HEK293T (cell line): ENCODE measurements at regions not wholly inside any gene's neighbourhood (a gene's known extent, or its start where the extent isn't known, plus 50 kb on each side); places are given as distances from the start of the nearest gene placed in this dataset.

ENCODE experiments used
- BHLHE40 ChIP-seq: fragments of 450-650 bp; IDR thresholded peaks from 2 replicates; pipeline ENCODE4 v1.6.1; 2016; ENCODE audit warnings: mild to moderate bottlenecking, moderate library complexity, borderline replicate concordance
- CTBP1 ChIP-seq: fragments of 450-650 bp; IDR thresholded peaks from 2 replicates; pipeline ENCODE4 v1.6.1; 2016; ENCODE audit warnings: borderline replicate concordance
- FOXM1 ChIP-seq: fragments of 450-650 bp; IDR thresholded peaks from 2 replicates; pipeline ENCODE4 v1.6.1; 2017; ENCODE audit warnings: mild to moderate bottlenecking, borderline replicate concordance
- L3MBTL2 ChIP-seq: fragments of 450-650 bp; conservative IDR thresholded peaks from 2 replicates; pipeline ENCODE4 v1.6.1; 2016; ENCODE audit warnings: mild to moderate bottlenecking
- PKNOX1 ChIP-seq: fragments of 450-650 bp; IDR thresholded peaks from 2 replicates; pipeline ENCODE4 v1.6.1; 2016
- SP1 ChIP-seq: fragments of 450-650 bp; IDR thresholded peaks from 2 replicates; pipeline ENCODE4 v1.6.1; 2017
- SUZ12 ChIP-seq: fragments of 450-650 bp; IDR thresholded peaks from 2 replicates; pipeline ENCODE4 v1.6.1; 2016; ENCODE audit warnings: mild to moderate bottlenecking
- ZNF384 ChIP-seq: fragments of 450-650 bp; IDR thresholded peaks from 2 replicates; pipeline ENCODE4 v1.6.1; 2016

- TF ChIP-seq ZNF384 = no peak
- TF ChIP-seq BHLHE40 = no peak
- TF ChIP-seq SUZ12 = no peak
- TF ChIP-seq L3MBTL2 = no peak
- no peak for TF ChIP-seq PKNOX1
- TF ChIP-seq FOXM1 = no peak
- no peak for TF ChIP-seq CTBP1
- no peak for TF ChIP-seq SP1
Measured at GRCh38 chr16:63530974-63531373, 1494.7 kb upstream of the CDH8 start.
